Psoas muscle (tissue), 7 donors: ENCODE measurements at regions not wholly inside any gene's neighbourhood (a gene's known extent, or its start where the extent isn't known, plus 50 kb on each side); places are given as distances from the start of the nearest gene placed in this dataset.

Experiments
- ATAC-seq, 4 donors: fragments of 200-7000 bp; cut with Tn5 transposase; one replicate each; pipeline ENCODE4 v1.9.1; 2020; ENCODE audit warnings: moderate library complexity in 3 of 4, mild to moderate bottlenecking in 2 of 4
- DNase-seq, 2 donors: peaks; one replicate each; pipeline ENCODE4 v3.0.0-alpha.2; 2020
- H3K27ac ChIP-seq: fragments of 200-600 bp; one replicate; pipeline ENCODE4 v1.8.0; 2022
- H3K27me3 ChIP-seq, 3 donors: fragments of 200-600 bp in 1 of 3; one replicate each; pipeline versions ENCODE4 v1.6.1 to v1.8.0; 2013 to 2022; ENCODE audit warnings: low read length in 2 of 3, mild to moderate bottlenecking in 2 of 3, moderate library complexity in 1 of 3; ENCODE audit not compliant: insufficient read depth in 3 of 3
- H3K36me3 ChIP-seq, 2 donors: fragments of 200-600 bp in 1 of 2; one replicate each; pipeline versions ENCODE4 v1.6.1 to v1.8.0; 2013 to 2022; ENCODE audit warnings: low read depth in 1 of 2, mild to moderate bottlenecking in 1 of 2, moderate library complexity in 1 of 2; ENCODE audit not compliant: insufficient read depth in 1 of 2
- H3K4me1 ChIP-seq: fragments of 200-600 bp; one replicate; pipeline ENCODE4 v1.8.0; 2022
- H3K4me3 ChIP-seq: fragments of 200-600 bp; one replicate; pipeline ENCODE4 v1.8.0; 2022; ENCODE audit warnings: mild to moderate bottlenecking
- H3K9me3 ChIP-seq: fragments of 200-600 bp; one replicate; pipeline ENCODE4 v1.8.0; 2022
- CTCF ChIP-seq: fragments of 200-600 bp; IDR thresholded peaks from one replicate; pipeline ENCODE4 v1.8.0; 2022; ENCODE audit warnings: antibody characterized with exemption
- WGBS, 3 donors: extraction: QIAGEN DNeasy Blood & Tissue Kit; methylation state at CpG; one replicate each; pipeline versions ENCODE4 v1.1.6 to v1.1.7; 2013; 5-methylcytosine and 5-hydroxymethylcytosine counted together
- intact Hi-C, 2 donors: fragments of 100-400 bp; cut with DNase I; formaldehyde crosslinking; loops; one replicate each; pipeline versions ENCODE4 v1.11.0 to v1.14.2; 2022
- donor health status: healthy with polysubstance abuse.
- donor health status: DM: no; HTN: no; CAD: no; lungs with moderate emphysema.
- donor health status: Bipolar disorder and iron deficiency.
- donor health status: healthy.
- donor health status: DM: yes; HTN: yes; CAD: no.
- donor health status: DM: no; HTN: no; CAD: no.
- donor health status: DM: yes; HTN: yes; CAD: no.

DNA sequence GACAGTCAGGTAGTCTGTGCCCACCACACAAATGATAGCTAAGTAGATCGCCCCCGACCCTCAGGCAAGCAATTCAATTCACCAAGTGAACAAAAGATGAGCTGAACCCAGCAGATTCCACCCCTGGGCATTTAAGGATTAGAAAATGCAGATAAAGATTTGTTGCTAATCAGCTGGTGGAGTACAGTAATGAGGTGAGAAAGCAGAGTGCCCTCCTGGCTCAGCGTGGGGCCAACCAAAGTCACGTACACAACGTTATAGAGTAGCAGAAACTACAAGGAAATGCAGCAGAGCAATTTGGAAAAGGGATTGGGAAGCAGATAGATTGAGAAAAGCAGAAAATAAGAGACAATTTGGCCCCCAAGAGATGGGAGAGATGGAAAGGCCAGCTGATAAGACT, 91.2 kb downstream of the SOX9 start:
- no peak for ATAC-seq
- no peaks in the 10 kb centered on the region for H3K36me3 ChIP-seq
- WGBS, 3 donors, result 76 to 85% (median 81%) methylated on average over 5 of the region's 5 CpGs
- DNase-seq, result no peak
- no peak overlapping the region for H3K27ac ChIP-seq
- H3K9me3 ChIP-seq, result no peaks in the 10 kb centered on the region
- H3K4me3 ChIP-seq, result no peak overlapping the region
- TF ChIP-seq CTCF, result no peak
- H3K27me3 ChIP-seq, result peaks cover 0 to 2% (median 2%) of the 10 kb centered on the region in 3 donors
- intact Hi-C loops, result no loop called here
- H3K4me1 ChIP-seq, result no peaks in the 10 kb centered on the region

DNA sequence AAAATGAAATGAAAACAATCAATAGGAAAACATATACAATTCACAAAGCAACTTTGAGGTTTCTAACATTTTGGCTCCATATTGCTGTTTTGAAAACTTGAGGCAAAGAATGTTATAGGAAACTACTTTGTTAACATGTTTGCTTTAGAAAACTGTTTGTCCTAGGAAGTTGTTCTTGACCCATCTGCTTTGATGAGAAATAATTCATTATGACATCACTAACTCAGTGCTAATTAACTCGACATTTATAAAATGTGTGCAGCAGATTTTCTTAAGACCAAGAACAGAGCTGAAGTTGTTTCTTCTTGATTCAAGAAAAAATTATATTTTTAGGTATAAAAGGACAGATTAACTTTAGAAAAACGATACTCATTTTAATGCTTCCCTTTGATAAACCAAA, 94.7 kb downstream of the SOX9 start:
- DNase-seq, result no peak

GRCh38 chr17:72215928-72216327, 95.1 kb downstream of the SOX9 start:
- H3K9me3 ChIP-seq, result no peaks in the 10 kb centered on the region
- H3K27ac ChIP-seq, result no peak overlapping the region
- peaks cover 10 to 29% (median 14%) of the 10 kb centered on the region in 3 donors for H3K27me3 ChIP-seq
- intact Hi-C loops, result no loop called here
- TF ChIP-seq CTCF, result no peak
- DNase-seq (no peak), ATAC-seq (no peak)
- no peaks in the 10 kb centered on the region for H3K4me1 ChIP-seq
- no peak overlapping the region for H3K4me3 ChIP-seq
- WGBS, 3 donors, result 91 to 95% (median 91%) methylated on average over 7 of the region's 7 CpGs
- H3K36me3 ChIP-seq, result no peaks in the 10 kb centered on the region

More for the DNA sequence above, 94.7 kb downstream of the SOX9 start:
- 65 to 74% (median 69%) methylated on average over 2 of the region's 2 CpGs for WGBS, 3 donors
- no peak overlapping the region for H3K4me3 ChIP-seq
- no peak for TF ChIP-seq CTCF
- H3K36me3 ChIP-seq, result no peaks in the 10 kb centered on the region
- peaks cover 10 to 24% (median 14%) of the 10 kb centered on the region in 3 donors for H3K27me3 ChIP-seq
- no peak for ATAC-seq
- intact Hi-C loops, result no loop called here
- no peak overlapping the region for H3K27ac ChIP-seq
- H3K4me1 ChIP-seq, result no peaks in the 10 kb centered on the region
- no peaks in the 10 kb centered on the region for H3K9me3 ChIP-seq

DNA sequence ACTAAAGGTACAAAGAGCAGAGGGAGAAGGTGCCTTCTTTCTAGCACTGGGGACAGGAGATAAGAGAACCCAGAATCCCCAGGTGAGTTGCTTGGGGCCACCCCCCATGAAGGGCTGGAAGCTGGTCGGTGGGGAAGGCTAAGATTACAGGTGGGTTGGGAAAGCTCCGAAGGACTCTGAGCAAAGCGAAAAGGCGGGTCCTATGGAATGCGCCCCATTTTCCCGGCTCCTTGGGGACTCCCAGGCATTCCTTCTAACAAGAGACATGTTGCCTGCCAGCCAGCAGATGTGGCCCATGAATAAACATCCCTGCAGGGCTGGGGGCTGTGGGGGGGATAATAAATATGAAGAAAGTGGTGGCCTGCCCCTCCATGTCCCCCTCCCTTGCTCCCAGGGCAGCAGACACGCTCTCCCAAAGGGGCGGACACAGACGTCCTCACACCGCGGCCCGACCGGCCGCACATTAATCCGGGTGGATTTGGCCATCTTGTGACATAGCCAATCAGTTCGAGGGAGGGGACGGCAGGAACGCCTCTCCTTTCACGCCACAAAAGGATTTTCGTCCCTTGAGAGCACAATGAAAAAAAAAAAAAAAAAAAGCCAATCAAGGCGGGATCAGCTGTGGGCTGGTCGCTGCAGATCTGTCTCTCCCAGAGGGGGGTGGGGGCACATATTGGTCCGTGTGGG, 98.5 kb downstream of the SOX9 start:
- Histone ChIP-seq H3K9me3 (no peaks in the 10 kb centered on the region), H3K36me3 (no peaks in the 10 kb centered on the region), H3K27ac (no peak overlapping the region), H3K4me3 (no peak overlapping the region), H3K27me3 (peaks cover 10 to 29% (median 16%) of the 10 kb centered on the region in 3 donors), H3K4me1 (no peaks in the 10 kb centered on the region)
- intact Hi-C loops, result no loop called here
- WGBS, 3 donors, result 6% methylated on average over 23 of the region's 23 CpGs
- TF ChIP-seq CTCF, result no peak
- no peak for ATAC-seq
- no peak for DNase-seq
